Endothelial cell of umbilical vein (primary cell): ENCODE measurements at regions not wholly inside any gene's neighbourhood (a gene's known extent, or its start where the extent isn't known, plus 50 kb on each side); places are given as distances from the start of the nearest gene placed in this dataset.

ENCODE experiments used
- BruUV-seq: library from RNA; stranded (reverse); fragments of 400-500 nt; replicated peaks from 2 replicates; lab custom pipeline; 2021; lab: Mats Ljungman, UMichigan
- CTCF ChIA-PET: fragments of 300-600, 350-600 bp; sonication (Branson Sonifier 250); formaldehyde crosslinking; loops from one replicate; lab custom pipeline; 2021; ENCODE audit warnings: antibody characterized with exemption, inconsistent platforms; lab: Charles Lee
- POLR2A ChIA-PET: fragments of 300-600, 350-600 bp; sonication (Branson Sonifier 250); formaldehyde crosslinking; loops from one replicate; lab custom pipeline; 2021; ENCODE audit warnings: antibody characterized with exemption, inconsistent platforms; lab: Charles Lee
- DNase-seq: peaks from one replicate; pipeline ENCODE4 v3.0.0-alpha.2; 2011; ENCODE audit warnings: low read depth, low spot score
- FAIRE-seq: peaks from 2 replicates; lab custom pipeline; 2011; peaks lifted over from hg19 to GRCh38; lab: Jason Lieb, UNC
- H2AFZ ChIP-seq: 2 replicates; pipeline ENCODE4 v1.6.0; 2012; ENCODE audit warnings: low read depth, low read length, control low read depth, inconsistent platforms
- H3K27ac ChIP-seq: 2 replicates; pipeline ENCODE4 v1.5.1; 2011; ENCODE audit warnings: low read depth, mild to moderate bottlenecking, control low read depth, low read length, moderate library complexity; ENCODE audit not compliant: insufficient read depth
- H3K27me3 ChIP-seq, 2 experiments: 2 replicates each; pipeline versions ENCODE4 v1.6.0 to v1.6.1; 2011; ENCODE audit warnings: low read length in 2 of 2, mixed read lengths in 1 of 2; ENCODE audit not compliant: control insufficient read depth in 2 of 2, insufficient read depth in 2 of 2
- H3K36me3 ChIP-seq, 2 experiments: 2 replicates in 1 of 2; 3 replicates in 1 of 2; pipeline ENCODE4 v1.5.1; 2011; ENCODE audit warnings: low read length in 2 of 2, mild to moderate bottlenecking in 1 of 2, moderate library complexity in 1 of 2; ENCODE audit not compliant: control insufficient read depth in 2 of 2, insufficient read depth in 2 of 2; ENCODE audit errors: extremely low read depth in 1 of 2
- H3K4me1 ChIP-seq: 3 replicates; pipeline ENCODE4 v1.5.1; 2011; ENCODE audit warnings: mild to moderate bottlenecking, low read length; ENCODE audit not compliant: control insufficient read depth, insufficient read depth; ENCODE audit errors: extremely low read depth
- H3K4me2 ChIP-seq: 2 replicates; pipeline ENCODE4 v1.6.1; 2011; ENCODE audit warnings: low read length, control low read depth, mixed read lengths; ENCODE audit not compliant: insufficient read depth
- H3K4me3 ChIP-seq, 3 experiments: fragments of 200-600 bp in 1 of 3; sonication (generic), shearing (Covaris generic) in 1 of 3; replicated peaks in 1 of 3; 2 replicates each; pipeline ENCODE4 v1.5.1; 2011 to 2016; ENCODE audit warnings: control low read depth in 3 of 3, low read length in 3 of 3, mild to moderate bottlenecking in 2 of 3, inconsistent platforms in 1 of 3, low read depth in 1 of 3, moderate library complexity in 1 of 3; ENCODE audit not compliant: insufficient read depth in 1 of 3
- H3K79me2 ChIP-seq: 2 replicates; pipeline ENCODE4 v1.6.0; 2012; ENCODE audit warnings: low read length, inconsistent platforms; ENCODE audit not compliant: control insufficient read depth, insufficient read depth
- H3K9ac ChIP-seq: replicated peaks from 2 replicates; pipeline ENCODE3; 2011; ENCODE audit warnings: low read length, control low read depth; ENCODE audit not compliant: insufficient read depth; ENCODE audit errors: extremely low read depth
- H3K9me1 ChIP-seq: replicated peaks from 3 replicates; pipeline ENCODE4 v1.6.0; 2011; ENCODE audit warnings: mild to moderate bottlenecking, low read length; ENCODE audit not compliant: control insufficient read depth, insufficient read depth; ENCODE audit errors: extremely low read depth
- H3K9me3 ChIP-seq: replicated peaks from 2 replicates; pipeline ENCODE4 v1.5.1; 2012; ENCODE audit warnings: low read length, inconsistent platforms; ENCODE audit not compliant: control insufficient read depth, insufficient read depth
- H4K20me1 ChIP-seq: replicated peaks from 2 replicates; pipeline ENCODE3; 2011; ENCODE audit warnings: mild to moderate bottlenecking, low read length; ENCODE audit not compliant: control insufficient read depth, insufficient read depth; ENCODE audit errors: extremely low read depth
- FOS ChIP-seq: IDR thresholded peaks from 2 replicates; pipeline ENCODE4 v1.6.1; 2011; ENCODE audit warnings: mild to moderate bottlenecking, low read length, moderate library complexity, borderline replicate concordance; ENCODE audit not compliant: insufficient read depth
- GATA2 ChIP-seq: IDR thresholded peaks from 2 replicates; pipeline ENCODE4 v1.7.0; 2011; ENCODE audit warnings: low read depth, mild to moderate bottlenecking, moderate library complexity, mixed read lengths, low read length; ENCODE audit not compliant: insufficient read length, insufficient read depth
- JUN ChIP-seq: IDR thresholded peaks from 2 replicates; pipeline ENCODE4 v1.6.1; 2011; ENCODE audit warnings: borderline replicate concordance, low read depth; ENCODE audit not compliant: insufficient read length, insufficient read depth
- MYC ChIP-seq: IDR thresholded peaks from one replicate; pipeline ENCODE4 v1.6.1; 2011; ENCODE audit warnings: mild to moderate bottlenecking, low read depth, low read length
- POLR2A ChIP-seq: IDR thresholded peaks from 2 replicates; pipeline ENCODE4 v1.6.1; 2012; ENCODE audit warnings: low read depth, mild to moderate bottlenecking, control low read depth, low read length
- POLR2AphosphoS5 ChIP-seq: IDR thresholded peaks from 2 replicates; pipeline ENCODE4 v1.6.1; 2012; ENCODE audit warnings: low read depth, mild to moderate bottlenecking, control low read depth, low read length, moderate library complexity; ENCODE audit not compliant: insufficient read depth
- dilution Hi-C: fragments of 300-500 bp; cut with MboI; formaldehyde crosslinking; loops from one replicate; pipeline ENCODE4 v1.15.0; 2019; ENCODE audit warnings: low sequenced_read_pairs; ENCODE audit not compliant: extremely low pct_ligation_motif_present
- intact Hi-C: fragments of 100-400 bp; cut with micrococcal nuclease; formaldehyde crosslinking; loops from one replicate; pipeline ENCODE4 v1.10.0; 2022
- TF ChIP-seq, protein P1 (sequence below), 2 donors: IDR thresholded peaks; 1 replicate in 1 of 2; 2 replicates in 1 of 2; pipeline ENCODE4 v1.5.1; 2011; ENCODE audit warnings: low read length in 2 of 2, mild to moderate bottlenecking in 2 of 2, moderate library complexity in 2 of 2, control low read depth in 1 of 2, inconsistent platforms in 1 of 2, low read depth in 1 of 2; ENCODE audit not compliant: insufficient read depth in 1 of 2; ENCODE audit errors: extremely low read depth in 1 of 2
- TF ChIP-seq, protein P2 (sequence below): IDR thresholded peaks from 2 replicates; pipeline ENCODE4 v1.6.1; 2011; ENCODE audit not compliant: insufficient read depth, insufficient read length

DNA sequence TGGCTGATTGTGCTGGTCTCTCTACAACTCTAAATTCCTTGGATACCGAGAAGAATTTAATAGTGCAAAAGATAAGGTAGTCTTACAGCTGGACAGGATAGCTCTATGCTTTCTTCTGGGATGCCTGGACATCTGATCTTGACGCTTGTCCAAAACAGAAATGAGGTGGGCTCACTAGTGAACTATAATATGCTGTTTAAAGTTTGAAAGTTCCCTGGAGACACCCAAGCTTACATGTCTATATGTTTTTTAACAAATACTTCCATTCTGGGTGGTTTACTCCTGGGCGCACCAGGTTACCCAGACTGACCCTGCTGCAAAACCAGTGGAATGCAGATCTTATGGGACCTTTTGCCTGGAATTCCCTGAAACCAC lies 702.1 kb upstream of the COBL start:
- H3K9me3 ChIP-seq, result no peaks in the 10 kb centered on the region
- no peak overlapping the region for H3K27ac ChIP-seq
- POLR2A ChIA-PET, result no interaction called here
- H3K9ac ChIP-seq, result no peak overlapping the region
- no peaks in the 10 kb centered on the region for H4K20me1 ChIP-seq
- no peaks in the 10 kb centered on the region for H3K79me2 ChIP-seq
- no peak overlapping the region for H2AFZ ChIP-seq
- DNase-seq (no peak), FAIRE-seq (no peak)
- CTCF ChIA-PET, result interaction anchor here (0.9 to 2.0 kb wide), 2 partner anchors 16 to 343 kb away, joined by 3 to 7 read pairs; no protein-coding TSS in a partner anchor
- no peaks in the 10 kb centered on the region for H3K4me1 ChIP-seq
- TF ChIP-seq FOS, result no peak
- no peak for TF ChIP-seq POLR2AphosphoS5
- no peak for TF ChIP-seq POLR2A
- TF ChIP-seq, protein P1, sequence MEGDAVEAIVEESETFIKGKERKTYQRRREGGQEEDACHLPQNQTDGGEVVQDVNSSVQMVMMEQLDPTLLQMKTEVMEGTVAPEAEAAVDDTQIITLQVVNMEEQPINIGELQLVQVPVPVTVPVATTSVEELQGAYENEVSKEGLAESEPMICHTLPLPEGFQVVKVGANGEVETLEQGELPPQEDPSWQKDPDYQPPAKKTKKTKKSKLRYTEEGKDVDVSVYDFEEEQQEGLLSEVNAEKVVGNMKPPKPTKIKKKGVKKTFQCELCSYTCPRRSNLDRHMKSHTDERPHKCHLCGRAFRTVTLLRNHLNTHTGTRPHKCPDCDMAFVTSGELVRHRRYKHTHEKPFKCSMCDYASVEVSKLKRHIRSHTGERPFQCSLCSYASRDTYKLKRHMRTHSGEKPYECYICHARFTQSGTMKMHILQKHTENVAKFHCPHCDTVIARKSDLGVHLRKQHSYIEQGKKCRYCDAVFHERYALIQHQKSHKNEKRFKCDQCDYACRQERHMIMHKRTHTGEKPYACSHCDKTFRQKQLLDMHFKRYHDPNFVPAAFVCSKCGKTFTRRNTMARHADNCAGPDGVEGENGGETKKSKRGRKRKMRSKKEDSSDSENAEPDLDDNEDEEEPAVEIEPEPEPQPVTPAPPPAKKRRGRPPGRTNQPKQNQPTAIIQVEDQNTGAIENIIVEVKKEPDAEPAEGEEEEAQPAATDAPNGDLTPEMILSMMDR (IDR thresholded peaks at IDR 0.05; ENCODE audit: extremely low read depth in 1 of 2, insufficient read depth in 1 of 2, low read depth in 1 of 2, low read length in 2 of 2), result no peak
- no peak for TF ChIP-seq JUN
- TF ChIP-seq, protein P2, sequence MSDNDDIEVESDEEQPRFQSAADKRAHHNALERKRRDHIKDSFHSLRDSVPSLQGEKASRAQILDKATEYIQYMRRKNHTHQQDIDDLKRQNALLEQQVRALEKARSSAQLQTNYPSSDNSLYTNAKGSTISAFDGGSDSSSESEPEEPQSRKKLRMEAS, result no peak
- no peak for TF ChIP-seq GATA2
- no peak for TF ChIP-seq MYC
- BruUV-seq, result no TSS peak
- no peak overlapping the region for H3K4me3 ChIP-seq
- no peaks in the 10 kb centered on the region for H3K9me1 ChIP-seq
- no peaks in the 10 kb centered on the region for H3K36me3 ChIP-seq
- no peaks in the 10 kb centered on the region for H3K27me3 ChIP-seq
- no peak overlapping the region for H3K4me2 ChIP-seq
- intact Hi-C loops (loop anchor here (2.0 kb wide), 1 partner anchor 252 kb away; no protein-coding TSS in a partner anchor), dilution Hi-C loops (no loop called here)
